Endometrium (tissue), 2 donors: ENCODE measurements at regions not wholly inside any gene's neighbourhood (a gene's known extent, or its start where the extent isn't known, plus 50 kb on each side); places are given as distances from the start of the nearest gene placed in this dataset.
"Not testable (repeated sequence)": the region's sequence is repeated elsewhere in the genome, so short reads cannot be mapped to it uniquely, and the experiment has no call there.

Experiments used
- FAIRE-seq: peaks from 2 replicates; lab custom pipeline; 2012; peaks lifted over from hg19 to GRCh38; lab: Jason Lieb, UNC
- donor health status: control.
- donor health status: control.

DNA sequence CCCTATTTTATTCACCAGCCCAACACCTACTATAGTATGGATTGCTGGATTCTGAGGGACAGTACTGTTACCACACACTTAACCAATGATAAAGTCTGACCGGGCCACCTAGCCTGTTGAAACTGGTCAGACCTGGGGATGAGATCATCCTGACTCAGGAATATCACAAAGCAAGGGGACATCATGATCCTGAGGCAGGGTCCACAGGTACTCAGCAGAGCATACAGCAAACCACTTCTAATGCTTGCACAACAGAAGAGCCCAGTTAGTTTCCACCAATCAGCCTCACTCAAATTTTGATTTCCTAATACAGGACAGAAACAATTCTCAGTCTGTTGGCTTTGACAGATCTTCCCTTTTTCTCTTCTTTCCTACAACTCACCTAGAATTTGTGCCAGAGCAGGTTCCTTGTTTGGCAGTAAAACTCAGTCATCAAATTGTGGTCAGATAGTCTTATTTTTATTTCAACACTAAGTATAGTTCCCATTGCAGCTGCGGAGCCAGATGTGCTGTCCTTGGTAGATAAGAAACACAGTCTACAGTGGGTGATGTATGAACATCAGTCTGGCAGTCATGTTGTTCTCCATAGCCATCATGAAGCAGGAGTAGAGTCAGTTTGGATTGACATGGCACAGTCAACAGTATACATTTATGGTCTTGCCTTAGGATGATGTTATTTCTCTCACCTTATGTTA, 90.1 kb upstream of the PRR23C start:
- FAIRE-seq = no peak

DNA sequence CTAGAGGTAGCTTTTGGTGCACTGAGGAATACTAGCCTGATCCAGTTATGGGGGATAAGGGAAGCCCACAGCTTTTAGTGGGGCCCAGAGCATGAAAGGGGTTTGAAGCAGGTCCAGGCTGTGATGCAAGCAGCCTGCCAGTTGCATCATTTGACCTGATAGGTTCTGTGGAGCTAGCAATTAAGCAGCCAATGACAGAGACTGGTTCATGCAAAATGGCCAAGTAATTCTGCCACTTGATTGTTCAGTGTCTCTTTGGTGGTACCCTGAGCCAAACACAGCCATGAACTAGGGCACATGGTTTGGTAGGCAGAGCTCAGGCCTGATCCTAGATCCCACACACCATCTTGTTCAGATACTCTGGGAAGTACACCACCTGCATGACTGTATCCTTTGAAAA, 91.0 kb upstream of the PRR23C start:
- no peak for FAIRE-seq

DNA sequence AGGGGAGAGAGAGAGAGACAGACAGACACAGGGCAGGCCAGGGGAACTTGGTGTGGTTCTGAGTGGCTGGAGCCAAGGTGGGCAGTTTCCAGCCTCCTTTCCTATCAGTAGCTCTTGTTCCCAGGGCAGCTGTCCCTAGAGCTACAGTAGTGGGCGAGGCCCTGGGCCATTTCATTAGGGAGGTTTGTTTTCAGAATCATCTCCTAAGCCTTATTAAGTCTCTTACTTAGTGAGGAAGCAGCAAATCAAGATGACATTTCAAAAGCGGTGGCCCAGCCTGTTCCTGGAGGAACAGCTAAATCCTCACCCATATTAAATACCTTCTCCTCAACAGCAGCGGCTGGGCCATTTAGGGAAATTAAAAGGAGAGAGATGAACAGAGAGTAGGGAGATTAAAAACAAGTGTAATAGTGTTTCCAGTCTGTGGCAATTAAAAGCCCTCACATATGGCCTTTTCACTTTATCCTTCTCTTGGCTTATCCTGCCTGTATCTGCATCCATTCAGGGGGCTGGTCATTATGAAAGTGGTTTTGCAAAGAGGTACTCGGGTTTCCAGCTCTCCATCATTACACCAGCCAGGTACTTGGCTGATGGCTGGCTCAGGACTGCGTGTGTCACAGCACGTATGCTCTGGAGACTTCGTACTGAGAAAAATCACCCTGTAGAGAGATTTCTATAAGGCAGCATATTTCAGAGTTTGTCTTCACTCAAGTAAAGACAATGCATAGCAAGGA, 91.9 kb upstream of the PRR23C start:
- FAIRE-seq = no peak

DNA sequence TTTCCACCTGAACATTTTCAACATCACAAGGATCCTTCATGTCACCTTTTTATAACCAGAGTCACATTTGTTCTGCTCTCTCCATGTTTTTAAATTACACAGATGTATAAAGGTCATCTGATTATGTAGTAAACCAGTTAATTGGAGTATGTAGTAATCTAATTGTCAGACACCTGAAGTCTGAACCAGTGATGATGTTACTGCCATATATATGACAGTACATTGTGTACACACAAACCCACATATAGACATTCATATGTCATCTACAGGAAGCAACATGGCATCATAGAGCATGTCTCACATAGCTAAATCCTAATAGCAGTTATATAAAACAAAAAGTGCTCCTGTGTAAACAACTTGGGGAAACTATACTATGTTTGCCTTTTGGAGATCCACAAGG, 95.9 kb upstream of the PRR23C start:
- no peak for FAIRE-seq

DNA sequence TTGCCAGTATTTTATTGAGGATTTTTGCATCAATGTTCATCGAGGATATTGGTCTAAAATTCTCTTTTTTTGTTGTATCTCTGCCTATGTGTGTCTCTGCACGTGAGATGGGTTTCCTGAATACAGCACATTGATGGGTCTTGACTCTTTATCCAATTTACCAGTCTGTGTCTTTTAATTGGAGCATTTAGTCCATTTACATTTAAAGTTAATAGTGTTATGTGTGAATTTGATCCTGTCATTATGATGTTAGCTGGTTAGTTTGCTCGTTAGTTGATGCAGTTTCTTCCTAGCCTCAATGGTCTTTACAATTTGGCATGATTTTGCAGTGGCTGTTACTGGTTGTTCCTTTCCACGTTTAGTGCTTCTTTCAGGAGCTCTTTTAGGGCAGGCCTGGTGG, 101.3 kb upstream of the PRR23C start:
- FAIRE-seq = not testable (repeated sequence)

DNA sequence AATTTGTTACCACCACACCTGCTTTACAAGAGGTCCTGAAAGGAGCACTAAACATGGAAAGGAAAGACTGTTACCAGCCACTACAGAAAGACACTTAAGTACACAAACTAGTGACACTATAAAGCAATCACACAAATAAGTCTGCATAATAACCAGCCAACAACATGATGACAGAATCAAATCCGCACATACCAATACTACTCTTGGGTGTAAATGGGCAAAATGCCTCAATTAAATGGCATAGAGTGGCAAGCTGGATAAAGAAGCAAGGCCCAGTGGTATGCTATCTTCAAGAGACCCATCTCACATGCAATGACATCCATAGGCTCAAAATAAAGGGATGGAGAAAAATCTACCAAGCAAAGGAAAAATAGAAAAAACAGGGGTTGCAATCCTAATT, 106.8 kb upstream of the PRR23C start:
- FAIRE-seq = no peak

DNA sequence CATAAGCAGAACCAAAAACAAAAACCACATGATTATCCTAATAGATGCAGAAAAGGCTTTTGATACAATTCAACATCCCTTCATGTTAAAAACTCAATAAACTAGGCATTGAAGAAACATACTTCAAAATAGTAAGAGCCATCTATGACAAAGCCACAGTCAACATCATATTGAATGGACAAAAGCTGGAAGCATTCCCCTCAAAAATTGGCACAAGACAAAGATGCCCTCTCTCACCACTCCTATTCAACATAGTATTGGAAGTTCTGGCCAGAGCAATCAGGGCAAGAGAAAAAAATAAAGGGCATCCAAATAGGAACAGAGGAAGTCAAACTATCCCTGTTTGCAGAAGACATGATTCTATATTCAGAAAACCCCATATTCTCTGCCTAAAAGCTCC, 108.7 kb upstream of the PRR23C start:
- not testable (repeated sequence) for FAIRE-seq

DNA sequence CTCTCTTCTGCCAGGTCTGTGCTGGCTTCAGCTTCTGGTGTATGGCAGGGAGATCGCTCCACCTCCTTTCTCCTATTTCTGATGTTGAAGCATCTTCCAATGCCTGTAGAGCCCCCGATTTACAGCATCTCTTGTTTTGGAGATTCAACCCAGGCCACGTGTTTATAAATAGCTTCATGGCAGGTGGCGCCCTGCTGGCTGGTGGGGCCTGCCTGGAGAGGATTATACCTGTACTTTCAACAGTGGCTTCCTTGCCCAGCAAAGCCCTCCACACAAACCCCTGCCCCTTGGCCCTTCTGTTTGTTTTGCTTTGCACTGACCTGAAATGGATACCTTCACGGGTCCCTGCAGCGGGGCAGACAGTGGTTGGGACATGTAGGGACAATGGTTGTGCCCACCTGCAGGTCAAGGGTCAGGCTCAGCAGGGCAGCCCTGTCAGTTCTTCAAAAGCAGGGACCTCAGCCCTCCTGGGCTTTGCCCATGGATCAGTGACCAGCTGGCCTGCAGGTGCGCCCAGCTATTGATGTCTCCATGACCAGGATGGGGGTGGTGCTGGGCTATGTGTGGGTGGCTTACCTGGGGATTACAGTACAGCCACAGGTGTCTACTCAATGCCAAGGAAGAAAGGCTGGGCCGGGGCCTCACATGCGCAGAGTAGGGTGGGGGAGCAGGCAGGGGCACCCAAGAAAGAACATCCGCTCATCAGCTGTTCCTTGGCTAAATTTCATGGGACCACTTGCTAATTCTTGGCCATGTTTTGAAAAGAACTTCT, 112.7 kb upstream of the PRR23C start:
- no peak for FAIRE-seq

DNA sequence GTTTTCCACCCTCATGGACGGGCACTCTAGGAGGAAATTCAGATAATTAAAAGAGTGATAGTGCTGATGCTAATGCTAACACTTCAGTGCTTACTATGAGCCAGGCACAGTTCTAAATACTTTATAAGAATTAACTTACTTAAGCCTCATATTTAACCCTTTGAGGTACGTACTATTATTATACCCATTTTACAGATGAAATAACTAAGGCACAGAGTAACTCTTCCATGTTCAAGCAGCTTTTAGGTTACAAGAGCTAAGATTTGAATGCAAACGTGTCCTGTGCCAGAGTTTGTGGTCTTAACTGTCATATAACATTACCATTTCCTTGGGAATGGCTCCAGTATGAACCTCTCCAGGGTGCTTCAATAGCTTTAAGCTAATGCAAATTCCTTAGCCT, 114.7 kb upstream of the PRR23C start:
- FAIRE-seq = no peak

DNA sequence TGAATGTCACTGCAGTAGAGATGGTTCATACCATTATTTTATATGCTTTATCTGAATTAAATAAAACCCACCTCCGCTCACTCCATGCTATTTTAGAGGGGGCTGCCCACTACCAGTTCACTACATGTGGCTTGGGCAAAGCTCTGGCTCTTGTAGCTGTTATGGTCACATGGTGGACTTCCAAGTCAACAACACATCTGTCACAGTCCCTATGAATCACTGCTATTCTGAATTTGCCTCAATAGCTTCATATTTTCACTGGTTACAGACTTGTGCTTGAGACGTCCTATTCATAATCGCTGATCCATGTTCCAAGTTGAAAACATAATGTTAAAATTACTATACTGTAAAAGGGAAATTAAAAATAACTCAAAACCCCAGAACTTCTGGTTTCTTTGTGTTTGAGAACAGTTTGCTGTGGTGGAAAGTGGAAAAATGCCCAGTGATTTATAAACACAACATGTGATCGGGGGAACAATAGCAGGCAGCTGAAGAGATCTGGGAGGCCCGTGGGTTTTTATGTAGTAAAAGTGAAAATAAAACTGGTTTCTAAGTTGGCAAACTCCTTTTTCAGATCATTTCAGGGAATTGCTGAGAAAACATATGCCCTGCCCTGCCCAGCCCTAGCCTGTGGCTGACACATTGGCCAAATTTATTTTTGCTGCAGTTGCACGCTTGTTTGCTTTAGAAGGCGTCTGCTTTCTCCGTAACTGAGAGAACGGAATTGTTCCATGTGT, 128.8 kb upstream of the PRR23C start:
- peak; percentile 85 for FAIRE-seq

DNA sequence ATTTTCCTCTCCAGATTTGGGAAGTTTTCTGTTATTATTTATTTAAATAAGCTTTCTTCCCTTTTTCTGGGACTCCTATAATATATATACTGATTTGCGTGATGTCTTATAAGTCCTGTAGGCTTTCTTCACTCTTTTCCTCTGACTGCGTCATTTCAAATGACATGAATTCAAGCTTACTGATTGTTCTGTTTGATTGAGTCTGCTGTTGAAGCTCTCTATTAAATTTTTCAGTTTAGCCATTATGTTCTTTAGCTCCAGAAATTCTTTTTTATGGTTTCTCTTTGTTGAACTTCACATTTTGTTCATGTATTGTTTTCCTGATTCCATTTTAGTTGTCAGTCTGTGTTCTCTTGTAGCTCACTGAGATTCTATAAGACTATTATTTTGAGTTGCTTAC, 135.8 kb upstream of the PRR23C start:
- FAIRE-seq = no peak

DNA sequence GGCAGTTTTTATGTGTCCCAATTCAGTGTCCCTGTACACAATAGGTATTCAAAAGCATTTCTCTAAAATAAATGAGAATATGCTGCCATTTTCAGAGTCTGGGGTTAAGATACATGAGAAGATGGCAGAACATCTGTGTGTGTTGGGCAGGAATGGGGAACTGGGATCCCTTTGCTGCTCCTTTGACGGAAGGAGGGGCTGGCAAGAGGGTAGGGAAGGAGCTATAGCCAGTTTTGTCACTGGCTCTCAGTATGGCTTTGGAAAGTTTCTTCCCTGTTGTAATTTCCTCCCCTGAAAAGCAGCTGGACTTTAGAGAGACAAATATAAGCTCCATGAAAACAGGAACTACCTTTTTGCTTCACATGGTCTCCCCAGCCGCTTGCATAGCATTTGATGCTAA, 137.5 kb upstream of the PRR23C start:
- no peak for FAIRE-seq

DNA sequence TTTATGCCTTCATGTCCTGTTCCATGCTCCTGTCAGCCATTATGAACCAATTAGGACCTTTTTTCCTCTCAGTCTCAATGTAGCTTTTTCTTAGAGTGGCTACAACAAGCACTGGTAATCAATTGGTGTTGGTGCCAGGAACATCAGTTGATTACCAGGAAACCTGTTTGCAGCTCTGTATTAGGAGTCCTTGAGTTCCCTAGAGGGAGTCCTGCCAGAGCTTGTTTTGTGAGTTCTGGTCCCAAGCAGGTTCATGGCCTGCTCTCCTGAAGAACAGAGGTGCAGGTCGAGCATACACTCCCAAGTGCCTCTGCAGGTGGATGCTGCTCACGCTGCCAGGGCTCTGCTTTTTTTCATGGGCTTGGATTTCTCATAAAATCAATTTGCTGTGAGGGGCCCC, 137.9 kb upstream of the PRR23C start:
- no peak for FAIRE-seq

DNA sequence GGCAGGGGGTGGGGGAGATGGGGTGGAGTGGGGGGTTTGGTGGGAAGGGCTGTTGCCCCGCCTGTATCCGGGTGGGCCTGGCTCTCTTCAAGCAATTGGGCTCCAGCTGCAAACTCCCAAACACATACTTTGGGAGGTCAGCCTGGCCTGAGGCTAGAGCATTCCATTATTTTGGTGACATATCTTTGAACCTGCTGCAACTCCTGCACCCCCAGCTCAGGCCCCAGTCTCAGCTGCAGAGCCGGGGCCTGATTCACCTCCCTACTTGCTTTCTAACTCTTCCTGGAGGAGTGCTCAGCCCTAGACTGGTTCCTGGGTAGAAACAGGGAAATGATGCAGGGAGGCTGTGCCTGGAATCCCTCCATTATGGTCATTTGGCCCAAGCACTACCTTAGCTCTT, 140.8 kb upstream of the PRR23C start:
- FAIRE-seq = no peak

DNA sequence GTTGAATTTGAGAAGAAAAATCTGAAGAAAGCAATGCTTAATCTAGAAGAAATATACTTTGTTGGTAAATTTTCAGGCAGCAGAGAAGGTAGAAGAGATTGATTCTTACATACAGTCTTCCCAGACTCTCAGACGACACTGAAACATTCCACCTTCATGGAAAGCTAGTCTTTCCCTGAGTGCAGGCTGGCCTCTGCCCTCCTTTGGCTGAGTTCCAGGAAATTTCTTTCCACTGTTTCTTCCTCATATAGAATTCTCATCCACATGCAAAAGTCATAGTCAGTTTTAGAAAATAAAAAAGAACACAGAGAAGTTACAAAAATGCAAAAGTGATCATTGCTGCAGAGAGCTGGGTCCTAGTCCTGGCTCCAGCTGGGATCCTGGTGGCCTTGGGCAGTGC, 142.5 kb upstream of the PRR23C start:
- FAIRE-seq = no peak

DNA sequence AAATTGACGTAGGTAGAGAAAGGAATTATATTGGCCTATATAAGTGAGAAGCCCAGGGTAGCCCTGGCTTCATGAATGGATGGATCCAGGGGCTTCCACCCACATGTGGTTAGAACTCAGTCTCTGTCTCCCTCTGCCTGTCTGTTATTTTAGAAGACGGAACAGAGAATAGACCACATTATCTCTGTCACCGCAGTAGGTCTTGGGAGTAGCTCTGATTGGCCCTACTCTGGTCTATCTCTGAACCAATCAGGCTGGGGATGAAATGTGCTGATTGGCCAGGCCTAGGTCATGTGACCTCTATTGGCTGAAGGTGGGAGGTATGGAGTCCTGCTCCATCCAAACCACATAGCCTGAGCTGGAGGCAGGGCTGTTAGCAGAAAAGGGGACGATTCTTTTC, 143.0 kb upstream of the PRR23C start:
- FAIRE-seq = no peak

DNA sequence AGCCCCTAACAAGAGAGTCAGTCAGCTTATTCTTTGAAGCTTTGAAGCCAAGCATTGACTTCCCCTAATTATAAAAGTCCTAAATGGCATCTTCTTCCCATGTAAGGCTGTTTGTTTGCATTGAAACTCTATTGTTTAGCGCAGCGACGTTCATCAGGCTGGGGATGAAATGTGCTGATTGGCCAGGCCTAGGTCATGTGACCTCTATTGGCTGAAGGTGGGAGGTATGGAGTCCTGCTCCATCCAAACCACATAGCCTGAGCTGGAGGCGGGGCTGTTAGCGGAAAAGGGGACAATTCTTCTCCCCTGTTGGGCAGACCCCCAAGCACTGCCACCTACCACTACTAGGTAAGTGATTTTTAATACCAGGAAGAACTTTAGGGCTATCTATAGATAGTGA, 145.3 kb upstream of the PRR23C start:
- FAIRE-seq = no peak

DNA sequence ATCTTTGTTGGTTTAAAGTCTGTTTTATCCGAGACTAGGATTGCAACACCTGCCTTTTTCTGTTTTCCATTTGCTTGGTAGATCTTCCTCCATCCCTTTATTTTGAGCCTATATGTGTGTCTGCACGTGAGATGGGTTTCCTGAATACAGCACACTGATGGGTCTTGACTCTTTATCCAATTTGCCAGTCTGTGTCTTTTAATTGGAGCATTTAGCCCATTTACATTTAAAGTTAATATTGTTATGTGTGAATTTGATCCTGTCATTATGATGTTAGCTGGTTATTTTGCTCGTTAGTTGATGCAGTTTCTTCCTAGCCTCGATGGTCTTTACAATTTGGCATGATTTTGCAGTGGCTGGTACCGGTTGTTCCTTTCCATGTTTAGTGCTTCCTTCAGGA, 149.4 kb upstream of the MRPS22 start:
- not testable (repeated sequence) for FAIRE-seq

DNA sequence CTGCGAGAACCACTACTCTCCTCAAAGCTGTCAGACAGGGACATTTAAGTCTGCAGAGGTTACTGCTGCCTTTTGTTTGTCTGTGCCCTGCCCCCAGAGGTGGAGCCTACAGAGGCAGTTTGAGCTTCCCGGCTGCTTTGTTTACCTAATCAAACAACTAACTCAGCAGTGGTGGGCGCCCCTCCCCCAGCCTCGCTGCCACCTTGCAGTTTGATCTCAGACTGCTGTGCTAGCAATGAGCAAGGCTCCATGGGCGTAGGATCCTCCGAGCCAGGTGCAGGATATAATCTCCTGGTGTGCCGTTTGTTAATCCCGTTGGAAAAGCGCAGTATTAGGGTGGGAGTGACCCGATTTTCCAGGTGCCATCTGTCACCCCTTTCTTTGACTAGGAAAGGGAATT, 147.7 kb upstream of the MRPS22 start:
- FAIRE-seq = not testable (repeated sequence)

DNA sequence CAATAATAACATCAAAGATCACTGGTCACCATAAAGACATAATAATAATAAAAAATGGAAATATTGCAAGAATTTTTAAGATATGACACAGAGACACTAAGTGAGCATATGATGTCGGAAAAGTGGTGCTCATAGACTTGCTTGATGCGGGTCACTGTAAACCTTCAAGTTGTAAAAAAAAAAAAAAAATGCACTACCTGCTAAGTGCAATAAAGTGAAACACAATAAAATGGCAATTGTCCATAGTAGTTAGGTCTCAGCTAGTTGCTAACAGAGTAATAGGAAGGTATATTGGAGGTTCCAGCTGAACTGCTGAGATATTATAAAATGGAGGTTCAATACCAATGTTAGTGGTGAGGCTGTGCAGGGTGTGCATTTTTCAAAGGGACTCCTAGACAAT, 146.6 kb upstream of the MRPS22 start:
- FAIRE-seq = no peak

DNA sequence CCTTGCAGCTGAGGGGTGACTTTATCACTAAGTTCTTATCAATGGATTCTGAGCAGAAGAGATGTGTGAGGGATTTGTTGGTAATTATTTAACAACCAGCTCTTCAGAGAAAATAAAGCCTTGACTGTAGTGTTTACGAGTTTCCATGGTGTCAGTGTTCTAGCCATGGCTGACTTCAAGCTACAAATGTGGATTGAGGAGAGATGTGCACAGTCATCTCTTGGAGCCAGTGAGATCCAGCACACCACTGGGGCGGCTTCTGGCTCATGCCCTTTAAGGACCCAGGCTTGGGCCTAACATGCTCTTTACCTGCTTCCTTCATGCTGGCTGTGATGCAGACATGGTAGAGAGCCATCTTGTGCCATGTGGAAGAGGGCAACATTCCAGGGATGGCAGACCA, 145.6 kb upstream of the MRPS22 start:
- FAIRE-seq = no peak

DNA sequence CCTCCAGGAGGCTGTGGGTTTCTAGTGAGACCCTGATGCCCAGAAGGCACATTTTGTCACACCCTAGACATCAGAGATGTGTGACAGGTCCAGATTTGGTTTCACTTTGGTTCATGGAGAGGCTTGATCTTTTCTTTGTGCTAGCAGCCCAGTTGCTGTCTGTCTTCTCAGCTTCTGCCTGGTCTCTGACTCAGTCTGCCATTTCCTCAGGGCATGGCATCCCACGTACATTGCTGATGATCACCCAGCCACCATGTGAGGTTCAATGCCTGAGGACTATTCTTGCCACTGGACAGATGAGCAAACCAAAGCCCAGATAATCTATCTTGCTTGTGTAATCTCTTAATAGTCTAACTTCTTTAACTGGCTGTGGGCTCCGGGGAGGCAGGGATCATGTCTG, 144.9 kb upstream of the MRPS22 start:
- no peak for FAIRE-seq
